HL-60 (cell line): ENCODE measurements at regions not wholly inside any gene's neighbourhood (a gene's known extent, or its start where the extent isn't known, plus 50 kb on each side); places are given as distances from the start of the nearest gene placed in this dataset.
A peak's percentile ranks its signal among the peaks of the same experiment; 100 is the strongest.

Experiments
- GABPA ChIP-seq: IDR thresholded peaks from 2 replicates; pipeline ENCODE4 v1.6.1; 2012; ENCODE audit warnings: low read depth
- POLR2AphosphoS5 ChIP-seq: IDR thresholded peaks from 2 replicates; pipeline ENCODE4 v1.6.1; 2012; ENCODE audit warnings: low read depth
- REST ChIP-seq: IDR thresholded peaks from 2 replicates; pipeline ENCODE4 v1.6.1; 2012; ENCODE audit warnings: low read depth; ENCODE audit not compliant: insufficient replicate concordance
- SPI1 ChIP-seq: IDR thresholded peaks from 2 replicates; pipeline ENCODE4 v1.6.1; 2012; ENCODE audit warnings: low read depth, mild to moderate bottlenecking, borderline replicate concordance
- TF ChIP-seq, protein P1 (sequence below): IDR thresholded peaks from one replicate; pipeline ENCODE4 v1.5.1; 2011; ENCODE audit warnings: low read length, control low read depth, inconsistent platforms; ENCODE audit not compliant: insufficient read depth

DNA sequence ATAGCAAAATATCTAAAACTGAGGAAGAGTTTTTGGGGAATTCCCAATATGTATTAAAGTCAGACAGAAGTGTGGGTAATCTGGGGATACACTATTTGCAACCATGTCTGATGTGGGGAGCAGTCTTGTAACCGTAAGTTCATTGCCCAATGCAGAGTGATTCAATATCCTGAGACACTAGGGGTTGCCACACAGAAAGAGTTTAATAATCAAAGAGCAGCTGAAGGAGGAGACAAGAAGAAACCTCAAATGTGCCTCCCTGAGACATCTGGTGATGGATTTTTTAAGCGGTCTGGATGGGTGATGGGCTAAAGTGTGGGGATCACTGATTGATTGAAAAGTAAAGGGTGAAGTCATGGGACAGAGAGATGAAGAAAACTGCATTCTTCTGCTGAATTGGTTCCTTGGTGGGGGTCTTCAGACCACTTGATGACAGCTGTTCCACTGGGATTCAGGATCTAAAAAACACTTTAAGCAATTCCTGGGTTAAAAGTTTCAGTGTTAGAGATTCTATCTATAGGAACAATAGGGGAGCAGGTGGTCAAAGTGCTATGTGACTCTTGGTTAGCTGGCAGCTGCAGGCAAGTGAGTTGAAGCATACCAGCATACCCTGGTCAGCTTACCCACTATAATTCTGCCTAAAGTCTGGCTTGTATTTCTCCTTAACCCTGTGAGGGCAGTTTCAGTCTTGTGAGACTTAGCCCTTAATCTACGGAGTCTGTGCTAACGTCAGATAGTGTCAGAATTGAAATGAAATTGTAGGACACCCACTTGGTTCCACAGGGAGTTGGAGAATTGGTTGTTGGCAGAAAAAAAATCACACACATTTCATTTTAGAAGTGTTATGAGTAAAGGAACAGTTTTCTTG lies 425.9 kb upstream of the TGFBR2 start:
- TF ChIP-seq POLR2AphosphoS5 (peak; percentile 73; the same call in 1 of the 2 replicates), SPI1 (no peak), GABPA (peak; percentile 37; the same call in 1 of the 2 replicates), REST (no peak)
- TF ChIP-seq, protein P1, sequence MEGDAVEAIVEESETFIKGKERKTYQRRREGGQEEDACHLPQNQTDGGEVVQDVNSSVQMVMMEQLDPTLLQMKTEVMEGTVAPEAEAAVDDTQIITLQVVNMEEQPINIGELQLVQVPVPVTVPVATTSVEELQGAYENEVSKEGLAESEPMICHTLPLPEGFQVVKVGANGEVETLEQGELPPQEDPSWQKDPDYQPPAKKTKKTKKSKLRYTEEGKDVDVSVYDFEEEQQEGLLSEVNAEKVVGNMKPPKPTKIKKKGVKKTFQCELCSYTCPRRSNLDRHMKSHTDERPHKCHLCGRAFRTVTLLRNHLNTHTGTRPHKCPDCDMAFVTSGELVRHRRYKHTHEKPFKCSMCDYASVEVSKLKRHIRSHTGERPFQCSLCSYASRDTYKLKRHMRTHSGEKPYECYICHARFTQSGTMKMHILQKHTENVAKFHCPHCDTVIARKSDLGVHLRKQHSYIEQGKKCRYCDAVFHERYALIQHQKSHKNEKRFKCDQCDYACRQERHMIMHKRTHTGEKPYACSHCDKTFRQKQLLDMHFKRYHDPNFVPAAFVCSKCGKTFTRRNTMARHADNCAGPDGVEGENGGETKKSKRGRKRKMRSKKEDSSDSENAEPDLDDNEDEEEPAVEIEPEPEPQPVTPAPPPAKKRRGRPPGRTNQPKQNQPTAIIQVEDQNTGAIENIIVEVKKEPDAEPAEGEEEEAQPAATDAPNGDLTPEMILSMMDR: no peak
